Panc1 (cell line): ENCODE measurements at regions not wholly inside any gene's neighbourhood (a gene's known extent, or its start where the extent isn't known, plus 50 kb on each side); places are given as distances from the start of the nearest gene placed in this dataset.

Experiments
- ATAC-seq: fragments of 200-7000 bp; cut with Tn5 transposase; 2 replicates; pipeline ENCODE4 v1.9.1; 2020; ENCODE audit warnings: mild to moderate bottlenecking, moderate library complexity
- BruUV-seq: library from RNA; stranded (reverse); fragments of 400-500 nt; replicated peaks from 2 replicates; lab custom pipeline; 2021; lab: Mats Ljungman, UMichigan
- CTCF ChIA-PET: fragments of 300-600 bp; sonication (Branson Sonifier 250); formaldehyde crosslinking; loops from one replicate; lab custom pipeline; 2022; ENCODE audit warnings: antibody characterized with exemption; lab: Charles Lee
- POLR2A ChIA-PET: fragments of 300-600 bp; sonication (Branson Sonifier 250); formaldehyde crosslinking; loops from one replicate; lab custom pipeline; 2022; ENCODE audit warnings: antibody characterized with exemption; lab: Charles Lee
- DNase-seq: peaks from one replicate; pipeline ENCODE4 v3.0.0-alpha.2; 2010; ENCODE audit warnings: low read depth, low spot score
- H3K27ac ChIP-seq: 2 replicates; pipeline ENCODE4 v1.5.1; 2011; ENCODE audit warnings: mild to moderate bottlenecking, low read length, inconsistent platforms
- H3K27me3 ChIP-seq: fragments of 200-500 bp; sonication (Bioruptor generic); 2 replicates; pipeline ENCODE4 v1.6.0; 2014; ENCODE audit warnings: low read length, inconsistent platforms; ENCODE audit not compliant: control insufficient read depth, insufficient read depth
- H3K36me3 ChIP-seq: fragments of 200-500 bp; sonication (Bioruptor generic); 2 replicates; pipeline ENCODE4 v1.5.1; 2014; ENCODE audit warnings: inconsistent platforms, mild to moderate bottlenecking, low read length, moderate library complexity; ENCODE audit not compliant: control insufficient read depth, insufficient read depth
- H3K4me1 ChIP-seq: 2 replicates; pipeline ENCODE4 v1.5.1; 2011; ENCODE audit warnings: inconsistent platforms, mild to moderate bottlenecking, low read length, moderate library complexity; ENCODE audit not compliant: control insufficient read depth, insufficient read depth
- H3K4me3 ChIP-seq, 2 experiments: 2 replicates each; pipeline ENCODE4 v1.5.1; 2011 to 2012; ENCODE audit warnings: low read depth in 2 of 2, low read length in 2 of 2, mild to moderate bottlenecking in 2 of 2, inconsistent platforms in 1 of 2, moderate library complexity in 1 of 2
- H3K9me3 ChIP-seq: fragments of 200-500 bp; sonication (Bioruptor generic); 2 replicates; pipeline ENCODE4 v1.5.1; 2014; ENCODE audit warnings: low read depth, mild to moderate bottlenecking, inconsistent platforms, low read length, moderate library complexity; ENCODE audit not compliant: control insufficient read depth, insufficient read depth
- CTCF ChIP-seq: fragments of 450-650 bp; IDR thresholded peaks from 2 replicates; pipeline ENCODE4 v1.5.1; 2017; ENCODE audit warnings: mild to moderate bottlenecking
- POLR2AphosphoS5 ChIP-seq: IDR thresholded peaks from 2 replicates; pipeline ENCODE4 v1.6.1; 2012; ENCODE audit warnings: mild to moderate bottlenecking, low read depth, low read length, moderate library complexity
- REST ChIP-seq, 2 experiments: IDR thresholded peaks; 2 replicates each; pipeline ENCODE4 v1.6.1; 2011 to 2012; ENCODE audit warnings: low read depth in 2 of 2, control low read depth in 1 of 2, low read length in 1 of 2, mild to moderate bottlenecking in 1 of 2, moderate library complexity in 1 of 2; ENCODE audit not compliant: insufficient read depth in 1 of 2
- SIN3A ChIP-seq: IDR thresholded peaks from 2 replicates; pipeline ENCODE4 v1.6.1; 2012; ENCODE audit warnings: low read depth, mild to moderate bottlenecking, low read length, moderate library complexity, borderline replicate concordance; ENCODE audit not compliant: insufficient read depth
- TCF7L2 ChIP-seq: IDR thresholded peaks from 2 replicates; pipeline ENCODE4 v1.6.1; 2011; ENCODE audit warnings: mild to moderate bottlenecking, low read depth, low read length, inconsistent platforms
- in situ Hi-C: cut with HindIII; loops from 2 replicates; pipeline ENCODE4 v1.10.0; 2016; ENCODE audit warnings: low sequenced_read_pairs, low pct_unique_long_range_greater_than_20kb
- intact Hi-C: fragments of 100-400 bp; cut with micrococcal nuclease; formaldehyde crosslinking; loops from one replicate; pipeline ENCODE4 v1.10.0; 2022; ENCODE audit not compliant: unreplicated experiment

GRCh38 chr20:58596750-58597248 lies 54.3 kb upstream of the STX16 start:
- Histone ChIP-seq H3K4me3 (no peak overlapping the region), H3K36me3 (no peaks in the 10 kb centered on the region), H3K9me3 (no peaks in the 10 kb centered on the region), H3K27me3 (no peaks in the 10 kb centered on the region), H3K27ac (no peak overlapping the region), H3K4me1 (no peaks in the 10 kb centered on the region)
- TF ChIP-seq SIN3A (no peak), POLR2AphosphoS5 (no peak), REST (IDR thresholded peaks at IDR 0.05; ENCODE audit: insufficient read depth in 1 of 2, low read depth in 2 of 2, low read length in 1 of 2) (no peak), TCF7L2 (no peak), CTCF (no peak)
- in situ Hi-C loops (no loop called here), intact Hi-C loops (no loop called here)
- no peak for ATAC-seq
- no TSS peak for BruUV-seq
- ChIA-PET CTCF (no interaction called here), POLR2A (no interaction called here)
- DNase-seq, result no peak

GRCh38 chr20:58596244-58596643 lies 54.8 kb upstream of the STX16 start:
- Histone ChIP-seq H3K4me3 (no peak overlapping the region), H3K27ac (no peak overlapping the region), H3K27me3 (no peaks in the 10 kb centered on the region), H3K36me3 (no peaks in the 10 kb centered on the region), H3K4me1 (no peaks in the 10 kb centered on the region), H3K9me3 (no peaks in the 10 kb centered on the region)
- intact Hi-C loops, result no loop called here
- ChIA-PET POLR2A (no interaction called here), CTCF (no interaction called here)
- no TSS peak for BruUV-seq
- DNase-seq (no peak), ATAC-seq (no peak)
- in situ Hi-C loops, result no loop called here
- TF ChIP-seq TCF7L2 (no peak), CTCF (no peak), REST (IDR thresholded peaks at IDR 0.05; ENCODE audit: insufficient read depth in 1 of 2, low read depth in 2 of 2, low read length in 1 of 2) (no peak), POLR2AphosphoS5 (no peak), SIN3A (no peak)
